Heart right ventricle (tissue), 16 donors: ENCODE measurements at regions not wholly inside any gene's neighbourhood (a gene's known extent, or its start where the extent isn't known, plus 50 kb on each side); places are given as distances from the start of the nearest gene placed in this dataset.

Source experiments
- ATAC-seq, 8 donors: fragments of 200-7000 bp; cut with Tn5 transposase; one replicate each; pipeline ENCODE4 v1.9.1; 2020; ENCODE audit warnings: mild to moderate bottlenecking in 8 of 8, moderate library complexity in 8 of 8, moderate number of reproducible peaks in 1 of 8
- DNase-seq, 2 donors: peaks; one replicate each; pipeline ENCODE4 v3.0.0-alpha.2; 2020
- H3K27ac ChIP-seq, 10 donors: fragments of 200-600 bp; sonication (generic) in 2 of 10; one replicate each; pipeline versions ENCODE4 v1.5.0 to v1.8.0; 2020 to 2022; ENCODE audit warnings: mild to moderate bottlenecking in 3 of 10
- H3K27me3 ChIP-seq, 7 donors: fragments of 200-600 bp; one replicate each; pipeline ENCODE4 v1.8.0; 2021 to 2022; ENCODE audit warnings: mild to moderate bottlenecking in 2 of 7
- H3K36me3 ChIP-seq, 9 donors: fragments of 200-600 bp; sonication (generic) in 1 of 9; one replicate each; pipeline versions ENCODE4 v1.5.0 to v1.8.0; 2020 to 2022; ENCODE audit warnings: mild to moderate bottlenecking in 2 of 9
- H3K4me1 ChIP-seq, 9 donors: fragments of 200-600 bp; sonication (generic) in 1 of 9; one replicate each; pipeline versions ENCODE4 v1.5.0 to v1.8.0; 2020 to 2022; ENCODE audit warnings: mild to moderate bottlenecking in 4 of 9
- H3K4me3 ChIP-seq, 10 donors: fragments of 200-600 bp; sonication (generic) in 2 of 10; one replicate each; pipeline versions ENCODE4 v1.5.0 to v1.8.0; 2020 to 2022; ENCODE audit warnings: mild to moderate bottlenecking in 7 of 10, moderate library complexity in 2 of 10
- H3K9me3 ChIP-seq, 11 donors: fragments of 200-600 bp in 10 of 11; sonication (generic) in 2 of 11; one replicate each; pipeline versions ENCODE4 v1.5.0 to v1.8.0; 2013 to 2022; ENCODE audit warnings: mild to moderate bottlenecking in 2 of 11, control low read depth in 1 of 11, moderate library complexity in 1 of 11
- WGBS, 2 donors: extraction: QIAGEN DNeasy Blood & Tissue Kit; methylation state at CpG; one replicate each; pipeline ENCODE4 v1.1.7; 2013; ENCODE audit warnings: inconsistent platforms in 1 of 2; 5-methylcytosine and 5-hydroxymethylcytosine counted together
- intact Hi-C, 10 donors: fragments of 100-400 bp; cut with DNase I; formaldehyde crosslinking; loops; one replicate each; pipeline versions ENCODE4 v1.11.1 to v1.14.2; 2022
- TF ChIP-seq, protein P1 (sequence below), 9 donors: fragments of 200-600 bp; sonication (generic) in 2 of 9; IDR thresholded peaks; one replicate each; pipeline versions ENCODE4 v1.5.0 to v1.8.0; 2021 to 2022; ENCODE audit warnings: antibody characterized with exemption in 9 of 9, mild to moderate bottlenecking in 5 of 9, moderate library complexity in 1 of 9
- donor health status: Arrhythmogenic right ventricular cardiomyopathy.
- donor health status: ischemic (EF 13 %, LVEDD 7.1; RV severe dilation, severe dysfunction).
- donor health status: healthy with polysubstance abuse.
- donor health status: DM: no; HTN: yes; CAD: no.
- donor health status: DM: no; HTN: no; CAD: no.
- donor health status: ischemic (EF 25% LVEDD 6.9; RV normal size, moderate dysfunction).
- donor health status: ischemic (EF 25% LVEDD 5.7; RV mildly dilated, moderate dysfunction).
- donor health status: healthy.
- donor health status: DM: yes; HTN: yes; CAD: no.
- donor health status: Ischemic cardiomyopathy.
- donor health status: ischemic (EF 35%, LVEDD 5.7; RV mildly dilated, moderate dysfunction).
- donor health status: nonischemic (EF 11% LVEDD 7.7; RV severe dilation, severe dysfunction).
- donor health status: DM: yes; HTN: yes; CAD: no.
- donor health status: PGD.
- donor health status: ischemic (EF 29% LVEDD 5.4; RV normal size, mild dysfunction).
- donor health status: nonischemic (EF 23%, LVEDD 6.1; RV moderate dilation, normal function).

DNA sequence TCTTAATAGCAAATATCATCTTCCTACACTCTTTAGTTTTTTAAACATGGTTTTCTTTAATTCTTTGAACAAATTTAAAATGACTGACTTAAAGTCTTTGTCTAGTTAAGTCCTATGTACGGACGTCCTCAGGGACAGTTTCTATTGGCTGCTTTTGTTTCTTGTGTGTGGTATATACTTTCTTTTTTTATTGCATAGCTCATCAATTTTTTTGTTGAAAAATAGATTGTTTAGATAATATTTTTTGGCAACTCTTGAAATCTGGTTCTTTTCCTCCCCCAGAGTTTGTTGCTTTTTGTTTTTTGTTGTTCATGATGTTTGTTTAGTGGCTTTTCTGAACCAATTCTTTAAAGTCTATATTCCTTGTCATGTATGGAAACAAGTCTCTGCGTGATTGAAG, 479.8 kb downstream of the PREX1 start:
- TF ChIP-seq, protein P1, sequence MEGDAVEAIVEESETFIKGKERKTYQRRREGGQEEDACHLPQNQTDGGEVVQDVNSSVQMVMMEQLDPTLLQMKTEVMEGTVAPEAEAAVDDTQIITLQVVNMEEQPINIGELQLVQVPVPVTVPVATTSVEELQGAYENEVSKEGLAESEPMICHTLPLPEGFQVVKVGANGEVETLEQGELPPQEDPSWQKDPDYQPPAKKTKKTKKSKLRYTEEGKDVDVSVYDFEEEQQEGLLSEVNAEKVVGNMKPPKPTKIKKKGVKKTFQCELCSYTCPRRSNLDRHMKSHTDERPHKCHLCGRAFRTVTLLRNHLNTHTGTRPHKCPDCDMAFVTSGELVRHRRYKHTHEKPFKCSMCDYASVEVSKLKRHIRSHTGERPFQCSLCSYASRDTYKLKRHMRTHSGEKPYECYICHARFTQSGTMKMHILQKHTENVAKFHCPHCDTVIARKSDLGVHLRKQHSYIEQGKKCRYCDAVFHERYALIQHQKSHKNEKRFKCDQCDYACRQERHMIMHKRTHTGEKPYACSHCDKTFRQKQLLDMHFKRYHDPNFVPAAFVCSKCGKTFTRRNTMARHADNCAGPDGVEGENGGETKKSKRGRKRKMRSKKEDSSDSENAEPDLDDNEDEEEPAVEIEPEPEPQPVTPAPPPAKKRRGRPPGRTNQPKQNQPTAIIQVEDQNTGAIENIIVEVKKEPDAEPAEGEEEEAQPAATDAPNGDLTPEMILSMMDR (IDR thresholded peaks at IDR 0.05), result no peak
- Histone ChIP-seq H3K27me3 (peaks cover 0 to 15% (median 0%) of the 10 kb centered on the region in 7 donors), H3K4me3 (no peak overlapping the region), H3K9me3 (peaks cover 0 to 15% (median 0%) of the 10 kb centered on the region in 11 donors), H3K4me1 (peaks cover 0 to 6% (median 0%) of the 10 kb centered on the region in 9 donors), H3K36me3 (no peaks in the 10 kb centered on the region), H3K27ac (no peak overlapping the region)
- intact Hi-C loops, result no loop called here
- ATAC-seq (no peak), DNase-seq (no peak)
- WGBS, 2 donors, result 61 to 76% methylated on average over 3 of the region's 3 CpGs

DNA sequence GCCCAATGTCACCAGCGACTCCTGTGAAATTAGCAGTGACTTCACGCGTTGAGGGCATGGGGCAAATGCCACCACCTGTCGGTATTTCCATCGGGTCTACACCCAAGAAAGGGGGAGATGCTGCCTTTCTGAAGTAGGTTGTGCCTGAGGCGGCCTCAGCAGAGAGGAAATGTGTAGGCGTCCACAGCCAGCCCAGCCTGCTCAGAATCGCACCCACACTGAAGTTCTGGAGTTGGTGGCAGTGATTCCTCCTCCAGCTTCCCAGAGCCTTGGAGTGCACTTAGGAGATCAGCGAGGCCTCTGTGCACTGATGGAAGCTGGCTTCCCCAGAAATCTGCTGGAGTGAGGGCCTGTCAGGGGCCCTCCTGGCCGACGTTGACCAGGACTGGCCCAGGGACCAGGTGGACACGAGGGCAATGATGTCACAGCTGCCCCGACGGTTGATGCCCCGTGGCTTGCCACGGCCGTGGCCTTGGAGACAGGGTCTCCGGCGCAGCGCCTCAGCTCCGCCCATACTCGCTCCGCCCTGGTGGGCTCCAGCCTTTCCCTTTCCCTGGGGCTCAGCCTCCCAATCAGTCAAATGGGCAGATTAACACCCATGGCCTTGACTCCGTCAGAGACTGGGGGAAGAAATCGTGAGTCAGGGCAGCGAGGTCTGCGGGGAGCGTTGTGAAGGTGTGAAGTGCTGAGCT, 484.8 kb downstream of the PREX1 start:
- no peak for DNase-seq
- no peak overlapping the region for H3K4me3 ChIP-seq
- peaks cover 0 to 9% (median 0%) of the 10 kb centered on the region in 11 donors for H3K9me3 ChIP-seq
- ATAC-seq, result no peak
- WGBS, 2 donors, result 85 to 90% methylated on average over 28 of the region's 28 CpGs
- peaks cover 0 to 19% (median 0%) of the 10 kb centered on the region in 7 donors for H3K27me3 ChIP-seq
- H3K4me1 ChIP-seq, result peaks cover 0 to 6% (median 0%) of the 10 kb centered on the region in 9 donors
- TF ChIP-seq, protein P1 (IDR thresholded peaks at IDR 0.05), result no peak
- H3K36me3 ChIP-seq, result no peaks in the 10 kb centered on the region
- intact Hi-C loops, result no loop called here
- H3K27ac ChIP-seq, result no peak overlapping the region

DNA sequence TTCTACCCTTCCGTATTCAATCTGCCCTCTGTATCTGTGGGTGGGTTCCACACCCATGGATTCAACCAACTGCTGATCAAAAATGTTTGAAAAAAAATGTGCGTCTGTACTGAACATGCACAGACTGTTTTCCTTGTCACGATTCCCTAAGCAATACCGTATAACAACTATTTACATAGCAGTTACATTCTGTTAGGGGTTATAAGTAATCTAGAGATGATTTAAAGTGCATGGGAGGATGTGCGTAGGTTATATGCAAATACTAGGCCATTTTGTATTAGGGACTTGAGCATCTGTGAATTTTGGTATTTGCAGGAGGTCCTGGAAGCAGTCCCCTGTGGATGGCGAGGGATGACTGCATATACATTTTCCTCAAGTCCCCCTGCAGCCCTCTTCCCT, 486.9 kb downstream of the PREX1 start:
- Histone ChIP-seq H3K4me1 (peaks cover 0 to 6% (median 0%) of the 10 kb centered on the region in 9 donors), H3K27ac (no peak overlapping the region), H3K4me3 (no peak overlapping the region), H3K9me3 (no peaks in the 10 kb centered on the region), H3K36me3 (no peaks in the 10 kb centered on the region), H3K27me3 (peaks cover 0 to 19% (median 4%) of the 10 kb centered on the region in 7 donors)
- 88 to 90% methylated on average over 6 of the region's 6 CpGs for WGBS, 2 donors
- ATAC-seq, result no peak
- DNase-seq, result no peak
- TF ChIP-seq, protein P1 (IDR thresholded peaks at IDR 0.05), result no peak
- intact Hi-C loops, result no loop called here

DNA sequence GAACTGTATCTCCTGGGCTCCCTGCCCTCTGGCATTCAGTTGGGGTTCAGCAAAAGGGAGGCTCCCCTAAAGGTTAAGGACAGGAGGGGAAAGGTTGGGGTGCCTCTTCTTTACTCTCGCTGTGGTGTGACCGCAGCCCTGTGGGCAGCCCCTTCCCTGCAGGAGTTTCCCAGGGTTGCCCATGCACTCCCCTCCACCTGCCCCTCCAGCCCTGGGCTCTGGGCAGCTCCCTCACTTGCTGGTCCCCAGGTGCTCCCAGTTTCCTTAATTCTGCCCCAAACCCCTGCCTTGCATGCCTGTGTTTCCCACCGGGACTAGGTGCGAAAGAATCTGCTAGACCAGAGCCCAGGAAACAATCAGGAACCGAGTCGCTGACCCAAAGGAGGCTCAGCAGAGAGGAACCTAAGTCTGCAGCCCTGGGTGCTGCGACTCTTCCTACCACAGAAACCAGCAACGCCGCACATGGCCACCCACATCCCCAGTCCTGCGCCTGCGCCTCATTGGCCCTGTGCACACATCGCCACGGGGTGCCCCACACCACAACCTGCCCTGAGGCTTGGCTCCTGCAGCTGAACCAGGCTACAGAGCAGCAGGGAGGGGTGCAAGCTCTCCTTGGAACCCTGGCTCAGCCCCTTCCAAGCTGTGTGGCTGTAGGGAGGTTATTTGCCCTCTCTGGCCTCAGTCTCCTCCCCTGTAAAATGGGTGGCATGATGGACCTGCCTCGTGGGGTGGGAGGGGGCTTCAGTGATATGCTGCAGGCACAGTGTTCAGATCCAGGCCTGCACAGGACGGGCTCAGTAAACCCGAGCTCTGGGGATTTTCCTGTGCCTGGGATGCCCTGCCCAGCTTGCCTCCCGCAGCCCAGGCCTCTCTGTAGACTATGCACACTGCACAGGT, 487.6 kb downstream of the PREX1 start:
- intact Hi-C loops, result no loop called here
- no peak for ATAC-seq
- Histone ChIP-seq H3K4me3 (no peak overlapping the region), H3K4me1 (peaks cover 0 to 6% (median 0%) of the 10 kb centered on the region in 9 donors), H3K36me3 (no peaks in the 10 kb centered on the region), H3K9me3 (no peaks in the 10 kb centered on the region), H3K27ac (no peak overlapping the region), H3K27me3 (peaks cover 0 to 19% (median 4%) of the 10 kb centered on the region in 7 donors)
- TF ChIP-seq, protein P1 (IDR thresholded peaks at IDR 0.05), result no peak
- 77 to 81% methylated on average over 16 to 17 of the region's 17 CpGs for WGBS, 2 donors
- no peak for DNase-seq
